HFF-Myc (cell line): ENCODE measurements at regions not wholly inside any gene's neighbourhood (a gene's known extent, or its start where the extent isn't known, plus 50 kb on each side); places are given as distances from the start of the nearest gene placed in this dataset.

Experiments
- DNase-seq: peaks from one replicate; pipeline ENCODE4 v3.0.0-alpha.2; 2011; ENCODE audit warnings: low read depth; ENCODE audit errors: extremely low read depth
- H3K4me3 ChIP-seq: replicated peaks from 2 replicates; pipeline ENCODE4 v1.5.1; 2011; ENCODE audit warnings: low read depth, mild to moderate bottlenecking, control low read depth, low read length
- CTCF ChIP-seq: IDR thresholded peaks from 2 replicates; pipeline ENCODE4 v1.5.1; 2012; ENCODE audit warnings: mild to moderate bottlenecking, low read depth, low read length, control low read depth; ENCODE audit errors: missing control alignments

GRCh38 chr19:31676271-31677004 lies 327.2 kb upstream of the TSHZ3 start:
- H3K4me3 ChIP-seq: no peak overlapping the region
- DNase-seq: no peak
- no peak for TF ChIP-seq CTCF

GRCh38 chr19:31678421-31678820 lies 329.2 kb upstream of the TSHZ3 start:
- DNase-seq: no peak
- no peak for TF ChIP-seq CTCF
- no peak overlapping the region for H3K4me3 ChIP-seq

- H3K4me3 ChIP-seq: no peak overlapping the region
- no peak for TF ChIP-seq CTCF
- DNase-seq: no peak
Observed at GRCh38 chr19:31681121-31681520, 331.9 kb upstream of the TSHZ3 start.

- H3K4me3 ChIP-seq: no peak overlapping the region
- DNase-seq: no peak
- no peak for TF ChIP-seq CTCF
Observed at GRCh38 chr19:31693131-31693932, 344.1 kb upstream of the TSHZ3 start.

GRCh38 chr19:31693933-31694269 lies 344.7 kb upstream of the TSHZ3 start:
- no peak overlapping the region for H3K4me3 ChIP-seq
- TF ChIP-seq CTCF: no peak
- no peak for DNase-seq

- no peak for TF ChIP-seq CTCF
- no peak overlapping the region for H3K4me3 ChIP-seq
- no peak for DNase-seq
Observed at GRCh38 chr19:31694761-31695160, 345.5 kb upstream of the TSHZ3 start.
